Stimulated activated CD4-positive, alpha-beta T cell treated with anti-CD3 and anti-CD28 coated beads, Interleukin-15, amount 100 ng/mL, for 1 hour (primary cell): ENCODE measurements at regions not wholly inside any gene's neighbourhood (a gene's known extent, or its start where the extent isn't known, plus 50 kb on each side); places are given as distances from the start of the nearest gene placed in this dataset.
"Not testable (repeated sequence)": the region's sequence is repeated elsewhere in the genome, so short reads cannot be mapped to it uniquely, and the experiment has no call there.

Source experiments
- DNase-seq, 2 donors: peaks; one replicate each; pipeline ENCODE4 v3.0.0-alpha.2; 2020; ENCODE audit warnings: low read depth in 1 of 2, low spot score in 1 of 2

DNA sequence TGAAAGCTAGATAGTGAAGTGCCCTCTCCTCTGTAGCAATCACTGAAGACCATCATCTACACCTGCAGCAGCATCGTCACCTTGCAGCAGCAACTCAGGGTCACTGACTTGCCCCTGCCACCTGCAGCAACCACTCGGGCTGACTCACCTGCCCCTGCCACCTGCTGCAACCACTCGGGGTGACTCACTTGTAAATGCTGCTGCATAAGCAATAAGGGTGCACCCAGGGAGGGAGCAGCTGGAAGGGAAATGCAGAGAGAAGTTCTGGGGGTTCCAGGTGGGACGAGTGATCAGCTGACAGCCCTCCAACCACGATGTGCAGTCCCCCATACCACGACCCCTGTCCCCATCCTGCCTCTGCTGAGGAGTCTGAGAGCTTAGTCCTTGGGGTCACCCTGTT, 357.1 kb upstream of the SFSWAP start:
- DNase-seq, result no peak

DNA sequence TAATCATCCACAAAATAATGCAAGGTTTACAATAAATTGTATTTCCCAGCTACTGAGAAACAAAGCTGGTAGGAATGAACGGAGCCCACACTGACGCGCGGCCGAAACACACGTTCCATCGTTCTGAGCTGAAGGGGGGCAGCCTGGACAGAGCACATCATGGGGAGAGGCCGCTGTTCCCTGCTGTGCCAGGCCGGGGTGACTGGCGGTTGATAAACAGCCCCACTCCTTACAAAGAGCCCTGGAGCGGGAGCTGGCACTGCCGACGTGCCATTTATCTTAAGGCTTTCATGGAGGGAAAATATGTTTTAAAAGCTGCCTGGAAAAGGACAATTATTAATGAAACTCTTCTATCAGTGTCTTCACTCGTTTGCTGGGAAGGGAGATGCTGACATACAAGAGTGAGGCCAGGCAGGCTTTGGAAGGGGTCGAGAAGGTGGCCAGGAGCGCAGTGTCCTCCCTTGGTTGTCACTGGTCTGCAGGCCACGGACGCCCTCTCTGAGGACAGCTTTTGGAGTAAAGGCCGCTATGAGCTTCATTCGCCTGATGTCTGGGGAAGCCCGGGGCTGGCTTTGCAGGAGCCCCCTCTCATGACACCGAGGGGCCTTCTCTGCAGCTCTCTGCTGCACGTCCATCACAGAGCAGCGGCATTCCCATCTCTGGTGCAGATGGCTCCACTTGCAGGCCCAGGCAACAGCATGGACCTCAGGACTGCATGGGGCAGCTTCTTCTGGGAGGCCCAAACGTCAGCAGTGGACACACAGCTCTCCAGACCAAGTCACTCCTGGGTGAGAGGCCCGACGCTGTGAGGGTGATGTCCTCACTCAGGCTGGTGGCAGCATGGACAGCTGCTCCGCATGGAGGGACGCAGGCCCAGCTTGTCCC, 355.3 kb upstream of the SFSWAP start:
- DNase-seq, result no peak

DNA sequence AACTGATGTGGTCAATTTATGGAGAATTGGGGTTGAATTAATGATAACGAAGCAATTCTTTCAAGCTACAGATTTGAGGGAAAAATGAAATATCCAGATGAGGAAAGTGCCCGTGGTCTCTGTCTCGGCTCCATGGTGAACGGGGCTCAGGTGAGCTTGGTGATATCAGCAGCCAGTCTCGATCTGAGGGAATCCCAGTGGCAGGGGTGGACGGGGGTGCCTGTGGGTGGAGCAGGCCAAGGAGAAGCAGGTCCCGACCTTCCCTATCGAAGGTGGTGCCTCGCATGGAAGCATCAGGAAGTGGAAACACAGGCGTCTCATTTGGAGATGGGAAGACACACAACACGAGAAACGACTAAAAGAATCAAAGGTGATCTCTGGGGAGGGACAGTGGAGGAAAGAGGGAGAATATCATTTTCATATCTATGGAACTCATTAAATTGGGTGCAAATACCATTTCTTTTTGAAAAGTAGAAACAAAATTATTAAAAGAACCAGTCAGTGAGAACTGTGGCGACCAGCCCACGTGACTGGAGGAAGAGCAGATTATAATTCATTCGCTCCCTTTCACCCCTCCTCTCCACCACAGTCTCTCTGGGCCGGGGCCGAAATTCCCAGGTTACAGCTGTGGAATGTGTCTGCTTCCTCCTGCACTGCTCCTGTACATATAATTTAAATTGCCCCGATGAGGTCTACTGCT, 354.3 kb upstream of the SFSWAP start:
- no peak for DNase-seq

DNA sequence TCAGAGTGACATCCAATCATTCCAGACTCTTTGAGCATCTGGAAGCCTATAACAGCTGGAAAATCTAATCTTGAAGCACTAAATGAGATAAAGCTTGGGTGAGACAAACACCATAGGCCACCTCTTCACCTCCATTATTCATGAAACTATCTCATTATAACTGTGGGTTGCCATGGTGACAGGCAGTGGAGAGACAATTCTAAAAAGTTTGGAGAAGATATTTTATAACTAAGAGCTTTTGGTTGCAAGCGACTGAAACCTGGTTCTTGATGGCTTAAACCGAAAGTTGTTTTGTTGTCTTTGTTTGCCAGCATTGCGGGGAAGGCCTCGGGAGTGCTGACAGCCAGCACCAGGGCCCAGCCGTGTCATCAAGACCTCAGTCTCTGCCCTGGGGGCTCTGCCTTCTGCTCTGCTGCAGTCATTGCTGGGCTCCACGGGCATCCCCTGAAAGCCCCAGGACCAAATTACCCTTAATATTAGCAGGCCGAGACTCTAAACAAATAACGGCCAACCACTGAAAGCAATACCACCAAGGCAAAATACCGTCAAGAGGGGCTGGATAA, 353.6 kb upstream of the SFSWAP start:
- DNase-seq, result no peak

DNA sequence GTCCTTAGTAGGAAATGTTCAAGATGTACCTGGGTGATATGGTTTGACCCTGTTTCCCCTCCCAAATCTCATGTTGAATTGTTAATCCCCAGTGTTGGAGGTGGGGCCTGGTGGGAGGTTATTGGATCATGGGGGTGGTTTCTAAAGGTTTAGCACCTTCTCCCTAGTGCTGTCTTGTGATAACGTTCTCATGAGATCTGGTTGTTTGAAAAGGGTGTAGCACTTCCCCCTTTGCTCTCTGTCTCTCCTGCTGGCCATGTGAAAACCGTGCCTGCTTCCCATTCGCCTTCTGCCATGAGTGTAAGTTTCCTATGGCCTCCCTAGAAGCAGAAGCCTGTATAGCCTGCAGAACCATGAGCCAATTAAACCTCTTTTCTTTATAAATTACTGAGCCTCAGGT, 353.0 kb upstream of the SFSWAP start:
- no peak for DNase-seq

DNA sequence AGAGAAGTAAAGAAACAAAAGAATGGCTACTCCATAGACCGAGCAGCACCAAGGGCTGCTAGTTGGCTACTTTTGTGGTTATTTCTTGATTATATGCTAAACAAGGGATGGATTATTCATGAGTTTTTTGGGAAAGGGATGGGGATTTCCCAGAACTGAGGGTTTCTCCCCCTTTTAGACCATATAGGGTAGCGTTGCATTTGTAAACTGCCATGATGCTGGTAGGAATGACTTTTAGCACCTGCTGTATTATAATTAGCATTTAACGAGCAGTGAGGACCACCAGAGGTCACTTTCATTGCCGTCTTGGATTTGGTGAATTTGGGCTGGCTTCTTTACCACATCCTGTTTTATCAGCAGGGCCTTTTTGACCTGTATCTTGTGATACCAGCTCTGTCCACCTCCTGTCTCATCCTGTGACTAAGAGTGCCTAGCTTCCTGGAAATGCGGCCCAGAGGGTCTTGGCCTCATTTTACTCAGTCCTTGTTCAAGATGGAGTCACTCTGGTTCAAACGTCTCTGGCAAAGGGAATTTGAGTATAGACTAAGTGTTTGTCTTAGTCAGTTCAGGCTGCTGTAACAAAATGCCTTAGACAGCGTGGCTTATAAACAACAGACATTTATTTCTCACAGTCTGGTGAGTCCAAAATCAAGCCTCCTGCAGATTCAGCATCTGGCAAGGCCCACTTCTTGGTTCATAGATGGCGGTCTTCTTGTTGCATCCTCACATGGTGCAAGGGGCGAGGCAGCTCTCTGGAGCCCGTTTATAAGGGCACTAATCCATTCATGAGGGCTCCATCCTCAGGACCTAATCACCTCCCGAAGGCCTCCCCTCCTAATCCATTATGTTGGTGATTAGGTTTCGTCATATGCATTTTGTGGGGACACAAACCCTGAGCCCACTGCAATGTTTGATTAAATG, 348.3 kb upstream of the SFSWAP start:
- DNase-seq, result no peak

DNA sequence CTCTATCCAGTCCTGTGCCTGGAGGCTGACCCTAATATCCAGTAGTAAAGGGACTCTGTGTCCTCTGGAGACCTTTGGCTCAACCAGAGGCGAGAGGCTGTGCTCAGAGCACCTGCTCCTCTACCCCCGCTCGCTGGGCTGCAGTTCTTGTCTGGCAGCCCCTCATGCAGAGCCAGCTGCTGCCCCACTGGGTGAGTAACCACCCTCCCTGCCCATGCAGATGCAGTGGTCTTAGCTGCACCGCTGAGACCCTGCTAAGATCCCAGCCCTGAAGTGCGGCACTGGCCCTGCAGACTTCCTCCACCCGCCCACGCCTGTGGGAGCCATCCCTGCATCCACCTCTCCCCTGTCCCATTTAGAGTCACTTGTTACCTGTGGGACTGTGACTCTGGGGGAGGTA, 347.5 kb upstream of the SFSWAP start:
- DNase-seq, result no peak

DNA sequence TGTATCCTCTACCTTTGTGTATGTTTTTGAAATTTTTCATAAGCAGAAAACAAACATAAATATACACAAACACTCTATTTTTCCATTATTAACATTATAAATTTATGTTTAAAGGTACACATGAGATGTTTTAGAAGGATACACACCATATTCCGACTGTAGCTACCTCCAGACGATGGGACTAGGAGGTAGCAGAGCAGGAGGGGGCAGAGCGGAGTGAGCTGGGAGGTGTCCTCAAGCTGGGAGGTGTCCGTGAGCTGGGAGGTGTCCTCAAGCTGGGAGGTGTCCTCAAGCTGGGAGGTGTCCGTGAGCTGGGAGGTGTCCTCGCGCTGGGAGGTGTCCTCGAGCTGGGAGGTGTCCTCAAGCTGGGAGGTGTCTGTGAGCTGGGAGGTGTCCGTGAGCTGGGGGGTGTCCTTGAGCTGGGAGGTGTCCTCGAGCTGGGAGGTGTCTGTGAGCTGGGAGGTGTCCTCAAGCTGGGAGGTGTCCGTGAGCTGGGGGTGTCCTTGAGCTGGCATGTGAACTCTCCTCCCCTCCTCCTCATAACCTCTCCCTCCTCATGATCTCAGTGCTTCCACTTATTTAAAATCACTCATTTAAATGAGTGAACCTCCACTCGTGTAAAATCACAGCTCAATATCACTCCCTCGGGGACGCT, 346.9 kb upstream of the SFSWAP start:
- no peak for DNase-seq

DNA sequence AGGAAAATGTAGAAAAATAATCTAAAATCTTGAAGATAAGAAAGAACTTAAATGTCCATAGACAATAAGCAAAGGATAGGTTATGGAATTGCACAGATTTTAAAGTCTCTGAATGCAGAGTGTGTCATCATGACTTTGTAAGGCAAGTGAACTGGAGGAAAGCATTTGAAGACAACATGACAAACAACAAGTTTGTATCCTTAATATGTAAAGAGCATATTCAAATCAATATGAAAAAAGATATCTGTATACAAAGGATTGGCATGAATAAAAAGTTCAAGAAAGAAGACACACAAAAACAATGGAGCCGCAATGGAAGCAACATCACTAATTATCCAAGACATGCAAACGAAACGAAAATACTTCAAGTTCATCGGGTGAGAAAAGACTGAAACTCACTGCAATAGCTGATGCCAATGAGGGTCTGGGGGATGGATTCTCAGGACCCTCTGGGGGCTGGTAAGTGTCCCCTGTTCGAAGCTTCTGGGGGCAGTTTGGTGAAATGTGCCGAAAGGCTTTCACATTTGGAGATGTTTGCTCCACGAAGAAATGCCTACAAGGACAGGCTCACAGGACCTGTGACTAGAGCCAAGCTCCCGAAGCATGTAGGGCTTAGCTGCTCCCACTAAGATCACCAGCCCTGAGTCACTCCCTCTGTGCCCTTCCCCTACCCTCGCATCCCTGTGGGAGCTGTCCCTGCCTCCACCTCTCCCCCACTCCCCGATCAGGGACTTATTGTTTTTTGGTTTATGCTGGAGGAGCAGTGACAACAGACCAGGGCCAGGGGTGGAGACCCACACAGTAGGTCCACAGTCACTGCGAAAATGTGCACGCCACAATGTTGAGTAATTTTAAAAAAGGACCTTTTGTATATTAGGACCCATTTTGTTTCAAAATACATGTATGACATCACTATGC, 345.7 kb upstream of the SFSWAP start:
- no peak for DNase-seq

DNA sequence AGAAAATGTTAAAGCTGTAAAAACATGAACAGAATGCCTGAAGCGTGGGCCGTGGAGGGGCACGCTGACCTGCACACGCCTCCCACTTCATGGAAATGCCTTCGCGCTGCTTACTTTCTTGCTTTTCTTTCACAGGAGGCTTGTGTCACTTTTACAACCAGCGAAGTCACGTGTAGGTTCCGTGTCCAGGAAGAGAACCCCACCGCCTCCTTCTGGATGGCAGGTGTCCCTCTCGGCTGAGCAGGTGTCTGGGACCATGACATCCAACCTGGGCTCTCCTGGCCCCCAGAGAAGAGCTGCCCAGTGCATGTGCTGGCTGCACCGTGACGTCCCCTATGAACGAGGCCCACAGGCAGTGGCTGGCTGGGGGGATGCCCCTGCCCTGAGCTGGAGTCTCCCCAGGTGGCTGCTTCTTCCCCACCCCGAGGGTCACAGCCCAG, 345.0 kb upstream of the SFSWAP start:
- no peak for DNase-seq

DNA sequence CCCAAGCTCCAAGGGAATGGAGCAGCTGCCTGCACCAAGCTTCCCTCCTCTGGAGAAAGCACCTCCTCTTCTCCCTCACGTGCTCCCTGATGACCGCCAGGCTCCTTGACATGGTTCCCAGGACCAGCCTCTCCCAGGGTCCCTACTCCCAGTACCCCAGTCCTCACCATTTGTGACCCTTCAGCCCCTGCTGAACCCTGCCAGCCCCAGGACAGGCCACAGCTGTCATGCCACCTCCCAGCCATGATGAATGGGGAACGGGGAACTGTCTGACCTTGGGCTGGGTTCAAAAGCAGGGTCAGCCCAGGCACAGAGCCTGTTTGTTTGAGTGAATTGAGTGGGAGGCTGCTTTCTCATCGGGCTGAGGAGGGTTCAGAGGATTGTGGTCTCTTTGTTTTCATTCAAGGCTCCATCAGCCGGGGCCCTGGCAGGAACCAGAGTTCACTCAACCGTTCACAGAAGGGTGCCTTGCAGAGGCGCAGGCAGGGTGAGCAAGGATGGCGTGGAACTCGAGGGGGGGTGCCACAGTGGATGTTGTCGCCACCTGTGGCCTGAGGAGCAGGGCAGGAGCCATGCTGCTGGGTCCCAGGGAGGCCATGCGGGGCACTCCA, 344.5 kb upstream of the SFSWAP start:
- DNase-seq, result no peak

DNA sequence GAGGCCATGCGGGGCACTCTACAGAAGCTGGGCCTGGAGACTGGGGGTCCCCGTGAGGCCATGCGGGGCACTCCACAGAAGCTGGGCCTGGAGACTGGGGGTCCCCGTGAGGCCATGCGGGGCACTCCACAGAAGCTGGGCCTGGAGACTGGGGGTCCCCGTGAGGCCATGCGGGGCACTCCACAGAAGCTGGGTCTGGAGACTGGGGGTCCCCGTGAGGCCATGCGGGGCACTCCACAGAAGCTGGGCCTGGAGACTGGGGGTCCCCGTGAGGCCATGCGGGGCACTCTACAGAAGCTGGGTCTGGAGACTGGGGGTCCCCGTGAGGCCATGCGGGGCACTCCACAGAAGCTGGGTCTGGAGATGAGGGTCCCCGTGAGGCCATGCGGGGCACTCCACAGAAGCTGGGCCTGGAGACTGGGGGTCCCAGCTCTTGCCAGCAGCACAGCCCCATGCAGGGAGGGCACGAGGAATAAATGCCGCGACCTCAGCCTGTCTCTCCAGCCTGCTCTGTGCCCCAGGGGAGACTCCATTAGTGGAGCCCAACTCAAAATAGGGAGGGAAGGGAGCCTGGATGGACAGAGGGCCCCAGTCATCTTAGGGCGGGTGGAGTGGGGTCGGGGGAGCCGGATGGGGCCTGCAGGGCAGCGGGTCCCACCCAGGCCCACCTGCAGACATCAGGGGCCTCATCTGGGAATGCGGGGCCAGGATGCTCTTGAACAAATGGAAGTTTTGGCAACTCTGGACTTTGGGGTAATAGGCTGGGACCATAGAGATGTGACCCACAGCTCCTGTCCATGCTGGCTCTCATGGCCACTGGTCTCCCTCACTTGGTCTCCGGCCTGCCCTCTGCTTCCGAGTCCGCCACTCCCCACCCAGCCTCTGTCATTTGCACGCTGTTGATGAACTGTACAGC, 343.6 kb upstream of the SFSWAP start:
- DNase-seq, result not testable (repeated sequence)

DNA sequence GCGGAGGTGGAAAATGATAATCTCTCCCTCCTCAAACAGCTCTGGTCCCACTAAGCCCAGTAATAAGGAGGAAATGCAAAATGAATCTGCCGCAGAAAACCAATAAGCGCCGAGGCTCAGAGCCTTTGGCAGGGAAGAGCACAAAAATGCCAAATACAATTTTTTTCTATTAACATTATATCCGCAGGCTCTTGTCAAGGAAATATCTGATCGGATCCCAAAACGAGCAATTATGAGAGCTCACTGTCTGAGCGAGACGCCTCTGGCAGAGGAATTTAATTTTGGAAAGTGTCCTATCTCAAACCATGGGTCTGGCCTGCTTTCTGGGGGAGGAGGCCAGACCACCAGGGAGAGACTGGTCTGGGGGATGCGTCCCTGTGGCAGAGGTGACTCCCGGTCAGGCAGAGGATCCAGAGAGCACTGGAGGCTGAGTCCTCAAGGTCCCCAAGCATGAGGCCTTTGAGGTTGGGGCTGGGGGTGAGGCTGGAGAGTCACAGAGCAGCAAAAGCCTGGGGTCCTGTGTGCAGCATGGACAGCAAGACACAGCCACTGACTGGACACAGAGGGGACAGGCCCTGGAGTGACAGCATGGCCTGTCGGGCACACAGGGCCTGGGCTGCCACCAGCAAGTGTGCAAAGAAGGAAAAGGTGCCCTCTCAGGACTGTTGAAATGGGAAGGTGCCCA, 342.8 kb upstream of the SFSWAP start:
- DNase-seq, result no peak

DNA sequence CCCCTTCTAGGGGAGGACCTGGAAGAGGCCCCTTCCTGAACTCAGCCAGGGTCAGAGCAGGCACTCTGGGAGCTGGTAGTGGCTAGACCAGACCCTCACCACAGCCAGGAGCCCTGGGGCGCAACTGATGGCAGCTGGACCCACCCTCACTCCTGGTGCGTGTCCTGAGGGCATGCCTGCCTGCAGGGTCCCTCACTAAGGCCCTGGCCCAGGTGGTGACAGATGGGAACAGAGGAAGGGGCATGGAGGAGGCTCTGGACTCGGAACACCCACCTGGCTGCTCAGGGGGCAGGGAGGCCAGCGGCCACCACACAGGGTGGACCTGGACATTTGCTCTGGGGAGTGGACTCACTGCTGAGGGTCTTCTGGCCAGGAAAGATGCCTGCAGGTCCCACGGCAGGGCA, 342.2 kb upstream of the SFSWAP start:
- no peak for DNase-seq

DNA sequence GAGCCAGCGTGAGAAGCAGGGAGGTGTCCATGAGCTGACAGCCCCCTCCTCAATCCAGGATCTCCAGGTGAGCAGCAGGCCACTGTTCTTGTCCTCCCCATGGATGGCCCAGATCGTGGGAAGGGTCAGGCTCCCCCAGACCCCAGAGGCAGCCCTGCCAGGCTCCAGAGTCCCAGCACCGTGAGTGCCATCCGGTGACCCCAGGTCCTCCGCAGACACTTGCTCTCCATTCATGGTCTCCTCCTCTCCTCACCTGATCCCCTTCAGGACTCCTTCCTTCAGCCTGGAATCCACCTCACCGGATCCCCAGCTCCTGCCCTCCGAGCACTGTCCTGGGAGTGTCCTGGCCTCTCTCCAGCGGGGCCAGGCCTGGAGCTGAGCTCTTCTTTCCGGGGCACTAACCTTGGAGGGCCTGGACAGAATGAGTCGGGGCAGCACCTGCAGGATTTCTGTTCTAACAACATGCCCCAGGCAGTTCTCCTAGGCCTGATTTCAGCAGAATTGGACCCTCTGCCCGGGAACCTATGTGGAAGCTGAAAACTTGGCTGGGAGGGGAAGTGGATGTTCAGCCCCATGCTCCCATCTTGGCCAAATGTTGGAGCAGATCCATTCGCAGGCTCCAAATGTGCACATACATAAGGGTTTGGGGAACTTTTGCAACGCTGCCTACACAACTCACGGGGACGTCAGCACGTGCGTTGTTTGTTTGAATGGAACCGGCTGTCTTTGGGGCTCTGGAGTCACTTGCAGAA, 341.6 kb upstream of the SFSWAP start:
- DNase-seq, result no peak

DNA sequence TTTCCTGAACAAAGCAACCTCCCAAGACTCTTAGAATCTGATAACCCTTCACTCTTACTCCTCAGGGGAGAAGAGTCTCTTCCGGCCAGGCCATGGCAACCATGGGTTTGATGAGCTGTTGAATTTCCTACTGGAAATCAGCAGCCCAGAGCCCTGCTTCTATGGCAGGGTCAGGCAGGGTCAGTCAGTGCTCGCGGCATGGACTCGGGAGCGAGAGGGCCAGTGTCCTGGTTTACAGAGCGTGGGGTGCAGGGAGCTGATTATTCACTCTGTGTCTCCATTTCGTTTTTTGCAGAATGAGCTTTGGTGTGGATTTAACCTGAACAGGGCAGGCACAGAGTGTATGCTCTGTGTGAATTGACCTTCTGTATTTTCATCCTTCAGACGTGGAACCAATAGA, 340.6 kb upstream of the SFSWAP start:
- DNase-seq, result no peak
